OCI-LY7 (cell line): ENCODE measurements at regions not wholly inside any gene's neighbourhood (a gene's known extent, or its start where the extent isn't known, plus 50 kb on each side); places are given as distances from the start of the nearest gene placed in this dataset.

ENCODE experiments used
- EZH2phosphoT487 ChIP-seq: fragments of 200-600 bp; sonication (generic); IDR thresholded peaks from 2 replicates; pipeline ENCODE4 v1.6.1; 2018; ENCODE audit warnings: low read depth, borderline replicate concordance, mild to moderate bottlenecking, mixed run types, antibody characterized with exemption, low read length, moderate library complexity, mixed read lengths
- TF ChIP-seq, protein P1 (sequence below): fragments of 200-600 bp; sonication (generic); conservative IDR thresholded peaks from 2 replicates; pipeline ENCODE4 v1.5.1; 2014; ENCODE audit warnings: mild to moderate bottlenecking, antibody characterized with exemption, low read length, moderate library complexity, mixed read lengths

DNA sequence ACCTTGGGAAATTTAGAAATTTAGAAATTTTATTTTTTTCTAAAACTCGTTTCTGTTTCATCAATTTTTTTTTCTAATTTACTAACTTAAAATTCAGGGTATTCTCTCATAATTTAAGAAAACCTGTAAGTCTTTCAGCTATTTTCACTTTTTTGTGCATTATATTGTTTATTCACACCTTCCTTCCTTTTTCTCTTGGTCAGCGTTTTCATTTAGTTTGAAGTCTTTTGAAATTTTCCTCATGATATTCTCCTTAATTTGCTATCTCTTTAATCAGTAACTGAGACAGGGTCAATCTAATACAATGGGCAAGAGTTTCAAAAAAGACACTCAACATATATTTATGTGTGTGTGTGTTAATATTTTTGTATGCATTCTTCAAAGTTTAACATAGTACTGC lies 50.5 kb upstream of the MSTN start:
- TF ChIP-seq, protein P1, sequence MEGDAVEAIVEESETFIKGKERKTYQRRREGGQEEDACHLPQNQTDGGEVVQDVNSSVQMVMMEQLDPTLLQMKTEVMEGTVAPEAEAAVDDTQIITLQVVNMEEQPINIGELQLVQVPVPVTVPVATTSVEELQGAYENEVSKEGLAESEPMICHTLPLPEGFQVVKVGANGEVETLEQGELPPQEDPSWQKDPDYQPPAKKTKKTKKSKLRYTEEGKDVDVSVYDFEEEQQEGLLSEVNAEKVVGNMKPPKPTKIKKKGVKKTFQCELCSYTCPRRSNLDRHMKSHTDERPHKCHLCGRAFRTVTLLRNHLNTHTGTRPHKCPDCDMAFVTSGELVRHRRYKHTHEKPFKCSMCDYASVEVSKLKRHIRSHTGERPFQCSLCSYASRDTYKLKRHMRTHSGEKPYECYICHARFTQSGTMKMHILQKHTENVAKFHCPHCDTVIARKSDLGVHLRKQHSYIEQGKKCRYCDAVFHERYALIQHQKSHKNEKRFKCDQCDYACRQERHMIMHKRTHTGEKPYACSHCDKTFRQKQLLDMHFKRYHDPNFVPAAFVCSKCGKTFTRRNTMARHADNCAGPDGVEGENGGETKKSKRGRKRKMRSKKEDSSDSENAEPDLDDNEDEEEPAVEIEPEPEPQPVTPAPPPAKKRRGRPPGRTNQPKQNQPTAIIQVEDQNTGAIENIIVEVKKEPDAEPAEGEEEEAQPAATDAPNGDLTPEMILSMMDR = no peak
- no peak for TF ChIP-seq EZH2phosphoT487
